ENCODE measurements at regions not wholly inside any gene's neighbourhood (a gene's known extent, or its start where the extent isn't known, plus 50 kb on each side); places are given as distances from the start of the nearest gene placed in this dataset.

- no peak for DNase-seq
- no peaks in the 10 kb centered on the region for H3K9me2 ChIP-seq (replicated peaks; ENCODE audit: insufficient read depth, low read length)
- no peak overlapping the region for H3K4me3 ChIP-seq (ENCODE audit: low read length)
- no peak overlapping the region for H3K27ac ChIP-seq (ENCODE audit: low read length)
- no peak overlapping the region for H3K4me2 ChIP-seq (ENCODE audit: low read depth, low read length, poor library complexity, severe bottlenecking)
- no peak overlapping the region for H3K9ac ChIP-seq (ENCODE audit: low read length)
- H2AFZ ChIP-seq (ENCODE audit: low read length): no peak overlapping the region
- H4K20me1 ChIP-seq (ENCODE audit: insufficient read depth, low read depth, low read length): no peaks in the 10 kb centered on the region
- H3K4me1 ChIP-seq (ENCODE audit: low read length): no peaks in the 10 kb centered on the region
- no peaks in the 10 kb centered on the region for H3K79me2 ChIP-seq (ENCODE audit: low read length)
- no peaks in the 10 kb centered on the region for H3K27me3 ChIP-seq (ENCODE audit: low read length)
- H3K9me3 ChIP-seq (ENCODE audit: low read length): peaks cover 8% of the 10 kb centered on the region
- no peaks in the 10 kb centered on the region for H3K36me3 ChIP-seq (ENCODE audit: insufficient read depth, low read length)
These were observed 648.3 kb upstream of the ZNF608 start for GRCh38 chr5:125394661-125395280.

GRCh38 chr5:125396462-125396861, 650.0 kb upstream of the ZNF608 start:
- DNase-seq: no peak
- Histone ChIP-seq H3K27me3 (ENCODE audit: low read length) (no peaks in the 10 kb centered on the region), H3K4me2 (ENCODE audit: low read depth, low read length, poor library complexity, severe bottlenecking) (no peak overlapping the region)

GRCh38 chr5:125398466-125398865, 652.0 kb upstream of the ZNF608 start:
- H3K79me2 ChIP-seq (ENCODE audit: low read length): no peaks in the 10 kb centered on the region
- H3K36me3 ChIP-seq (ENCODE audit: insufficient read depth, low read length): no peaks in the 10 kb centered on the region
- no peak for DNase-seq
- H3K9ac ChIP-seq (ENCODE audit: low read length): no peak overlapping the region
- H3K4me1 ChIP-seq (ENCODE audit: low read length): no peaks in the 10 kb centered on the region
- H4K20me1 ChIP-seq (ENCODE audit: insufficient read depth, low read depth, low read length): no peaks in the 10 kb centered on the region
- no peaks in the 10 kb centered on the region; the same call in 1 of the 2 replicates for H3K9me3 ChIP-seq (ENCODE audit: low read length)
- H3K4me3 ChIP-seq (ENCODE audit: low read length): no peak overlapping the region
- no peaks in the 10 kb centered on the region for H3K9me2 ChIP-seq (replicated peaks; ENCODE audit: insufficient read depth, low read length)
- H3K4me2 ChIP-seq (ENCODE audit: low read depth, low read length, poor library complexity, severe bottlenecking): no peak overlapping the region
- H2AFZ ChIP-seq (ENCODE audit: low read length): no peak overlapping the region
- H3K27ac ChIP-seq (ENCODE audit: low read length): no peak overlapping the region
- H3K27me3 ChIP-seq (ENCODE audit: low read length): no peaks in the 10 kb centered on the region

More at GRCh38 chr5:125396462-125396861, 650.0 kb upstream of the ZNF608 start:
- Histone ChIP-seq H4K20me1 (ENCODE audit: insufficient read depth, low read depth, low read length) (no peaks in the 10 kb centered on the region), H3K36me3 (ENCODE audit: insufficient read depth, low read length) (no peaks in the 10 kb centered on the region), H2AFZ (ENCODE audit: low read length) (no peak overlapping the region), H3K9ac (ENCODE audit: low read length) (no peak overlapping the region), H3K4me1 (ENCODE audit: low read length) (no peaks in the 10 kb centered on the region), H3K9me3 (ENCODE audit: low read length) (peaks cover 8% of the 10 kb centered on the region), H3K79me2 (ENCODE audit: low read length) (no peaks in the 10 kb centered on the region), H3K4me3 (ENCODE audit: low read length) (no peak overlapping the region), H3K27ac (ENCODE audit: low read length) (no peak overlapping the region), H3K9me2 (replicated peaks; ENCODE audit: insufficient read depth, low read length) (no peaks in the 10 kb centered on the region)

- Histone ChIP-seq H3K79me2 (ENCODE audit: low read length) (no peaks in the 10 kb centered on the region), H3K9ac (ENCODE audit: low read length) (no peak overlapping the region), H3K9me3 (ENCODE audit: low read length) (no peaks in the 10 kb centered on the region), H3K36me3 (ENCODE audit: insufficient read depth, low read length) (no peaks in the 10 kb centered on the region), H4K20me1 (ENCODE audit: insufficient read depth, low read depth, low read length) (no peaks in the 10 kb centered on the region), H2AFZ (ENCODE audit: low read length) (no peak overlapping the region), H3K4me3 (ENCODE audit: low read length) (no peak overlapping the region), H3K27me3 (ENCODE audit: low read length) (no peaks in the 10 kb centered on the region), H3K27ac (ENCODE audit: low read length) (no peak overlapping the region), H3K4me1 (ENCODE audit: low read length) (no peaks in the 10 kb centered on the region), H3K9me2 (replicated peaks; ENCODE audit: insufficient read depth, low read length) (no peaks in the 10 kb centered on the region), H3K4me2 (ENCODE audit: low read depth, low read length, poor library complexity, severe bottlenecking) (no peak overlapping the region)
- DNase-seq: no peak
These were observed 653.4 kb upstream of the ZNF608 start for GRCh38 chr5:125399885-125400284.

GRCh38 chr5:125401724-125402622, 655.5 kb upstream of the ZNF608 start:
- Histone ChIP-seq H2AFZ (ENCODE audit: low read length) (no peak overlapping the region), H3K4me1 (ENCODE audit: low read length) (no peaks in the 10 kb centered on the region)

GRCh38 chr5:125402787-125403186, 656.3 kb upstream of the ZNF608 start:
- no peaks in the 10 kb centered on the region for H3K36me3 ChIP-seq (ENCODE audit: insufficient read depth, low read length)
- H2AFZ ChIP-seq (ENCODE audit: low read length): no peak overlapping the region
- no peaks in the 10 kb centered on the region for H3K4me1 ChIP-seq (ENCODE audit: low read length)
- no peak overlapping the region for H3K4me2 ChIP-seq (ENCODE audit: low read depth, low read length, poor library complexity, severe bottlenecking)
- H3K4me3 ChIP-seq (ENCODE audit: low read length): no peak overlapping the region
- H3K27ac ChIP-seq (ENCODE audit: low read length): no peak overlapping the region
- H3K9me3 ChIP-seq (ENCODE audit: low read length): no peaks in the 10 kb centered on the region
- no peaks in the 10 kb centered on the region for H3K9me2 ChIP-seq (replicated peaks; ENCODE audit: insufficient read depth, low read length)
- no peak for DNase-seq
- no peaks in the 10 kb centered on the region for H3K27me3 ChIP-seq (ENCODE audit: low read length)
- H4K20me1 ChIP-seq (ENCODE audit: insufficient read depth, low read depth, low read length): no peaks in the 10 kb centered on the region
- H3K79me2 ChIP-seq (ENCODE audit: low read length): no peaks in the 10 kb centered on the region
- no peak overlapping the region for H3K9ac ChIP-seq (ENCODE audit: low read length)

More at GRCh38 chr5:125401724-125402622, 655.5 kb upstream of the ZNF608 start:
- no peak for DNase-seq
- Histone ChIP-seq H3K27me3 (ENCODE audit: low read length) (no peaks in the 10 kb centered on the region), H3K4me2 (ENCODE audit: low read depth, low read length, poor library complexity, severe bottlenecking) (no peak overlapping the region), H3K9me3 (ENCODE audit: low read length) (no peaks in the 10 kb centered on the region), H3K9me2 (replicated peaks; ENCODE audit: insufficient read depth, low read length) (no peaks in the 10 kb centered on the region), H3K9ac (ENCODE audit: low read length) (no peak overlapping the region), H3K27ac (ENCODE audit: low read length) (no peak overlapping the region), H3K36me3 (ENCODE audit: insufficient read depth, low read length) (no peaks in the 10 kb centered on the region), H3K4me3 (ENCODE audit: low read length) (no peak overlapping the region), H3K79me2 (ENCODE audit: low read length) (no peaks in the 10 kb centered on the region), H4K20me1 (ENCODE audit: insufficient read depth, low read depth, low read length) (no peaks in the 10 kb centered on the region)

- Histone ChIP-seq H3K27me3 (ENCODE audit: low read length) (no peaks in the 10 kb centered on the region), H3K9ac (ENCODE audit: low read length) (no peak overlapping the region), H3K9me3 (ENCODE audit: low read length) (no peaks in the 10 kb centered on the region), H3K4me2 (ENCODE audit: low read depth, low read length, poor library complexity, severe bottlenecking) (no peak overlapping the region), H3K9me2 (replicated peaks; ENCODE audit: insufficient read depth, low read length) (no peaks in the 10 kb centered on the region), H3K36me3 (ENCODE audit: insufficient read depth, low read length) (no peaks in the 10 kb centered on the region), H3K4me3 (ENCODE audit: low read length) (no peak overlapping the region), H3K27ac (ENCODE audit: low read length) (no peak overlapping the region), H3K4me1 (ENCODE audit: low read length) (no peaks in the 10 kb centered on the region), H4K20me1 (ENCODE audit: insufficient read depth, low read depth, low read length) (no peaks in the 10 kb centered on the region), H2AFZ (ENCODE audit: low read length) (no peak overlapping the region), H3K79me2 (ENCODE audit: low read length) (no peaks in the 10 kb centered on the region)
- no peak for DNase-seq
These were observed 657.6 kb upstream of the ZNF608 start for GRCh38 chr5:125404056-125404455.

- no peak overlapping the region for H3K4me2 ChIP-seq (ENCODE audit: low read depth, low read length, poor library complexity, severe bottlenecking)
- no peaks in the 10 kb centered on the region for H3K9me2 ChIP-seq (replicated peaks; ENCODE audit: insufficient read depth, low read length)
- no peaks in the 10 kb centered on the region for H3K9me3 ChIP-seq (ENCODE audit: low read length)
- no peaks in the 10 kb centered on the region for H3K36me3 ChIP-seq (ENCODE audit: insufficient read depth, low read length)
- H2AFZ ChIP-seq (ENCODE audit: low read length): no peak overlapping the region
- H3K4me3 ChIP-seq (ENCODE audit: low read length): no peak overlapping the region
- H4K20me1 ChIP-seq (ENCODE audit: insufficient read depth, low read depth, low read length): no peaks in the 10 kb centered on the region
- no peaks in the 10 kb centered on the region for H3K79me2 ChIP-seq (ENCODE audit: low read length)
- no peak for DNase-seq
- H3K27me3 ChIP-seq (ENCODE audit: low read length): no peaks in the 10 kb centered on the region
- H3K27ac ChIP-seq (ENCODE audit: low read length): no peak overlapping the region
- H3K4me1 ChIP-seq (ENCODE audit: low read length): no peaks in the 10 kb centered on the region
- no peak overlapping the region for H3K9ac ChIP-seq (ENCODE audit: low read length)
These were observed 662.2 kb upstream of the ZNF608 start for GRCh38 chr5:125408448-125409233.

All from Karpas-422 (cell line).